Nephron progenitor cell (in vitro differentiated cells): ENCODE measurements at regions not wholly inside any gene's neighbourhood (a gene's known extent, or its start where the extent isn't known, plus 50 kb on each side); places are given as distances from the start of the nearest gene placed in this dataset.

Source experiments
- DNase-seq: peaks from one replicate; pipeline ENCODE4 v3.0.0; 2021
- H3K27ac Mint-ChIP-seq: 2 replicates; pipeline ENCODE4 v1.8.0; 2021; ENCODE audit warnings: mild to moderate bottlenecking, moderate library complexity, mixed read lengths
- H3K27me3 Mint-ChIP-seq: 2 replicates; pipeline ENCODE4 v1.8.0; 2021; ENCODE audit warnings: mild to moderate bottlenecking, low read depth, mixed read lengths; ENCODE audit not compliant: poor library complexity
- H3K36me3 Mint-ChIP-seq: 2 replicates; pipeline ENCODE4 v1.8.0; 2021; ENCODE audit warnings: low read depth, mixed read lengths
- H3K4me1 Mint-ChIP-seq: 2 replicates; pipeline ENCODE4 v1.8.0; 2021; ENCODE audit warnings: mixed read lengths
- H3K4me3 Mint-ChIP-seq: 2 replicates; pipeline ENCODE4 v1.8.0; 2021; ENCODE audit warnings: mild to moderate bottlenecking, moderate library complexity, mixed read lengths
- H3K9me3 Mint-ChIP-seq: 2 replicates; pipeline ENCODE4 v1.8.0; 2021; ENCODE audit warnings: mild to moderate bottlenecking, moderate library complexity, mixed read lengths
- CTCF ChIP-seq: fragments of 200-600 bp; sonication (generic); IDR thresholded peaks from 2 replicates; pipeline ENCODE4 v1.5.0; 2021; ENCODE audit warnings: antibody characterized with exemption

GRCh38 chr10:107880185-107880584 lies 715.7 kb upstream of the SORCS1 start:
- H3K27me3 Mint-ChIP-seq = no peaks in the 10 kb centered on the region
- TF ChIP-seq CTCF = no peak
- no peaks in the 10 kb centered on the region for H3K4me1 Mint-ChIP-seq
- DNase-seq = no peak
- H3K9me3 Mint-ChIP-seq = peaks cover 29% of the 10 kb centered on the region
- no peak overlapping the region for H3K27ac Mint-ChIP-seq
- H3K4me3 Mint-ChIP-seq = no peak overlapping the region
- H3K36me3 Mint-ChIP-seq = no peaks in the 10 kb centered on the region

GRCh38 chr10:107873007-107873406 lies 708.5 kb upstream of the SORCS1 start:
- no peak overlapping the region for H3K4me3 Mint-ChIP-seq

GRCh38 chr10:107865691-107866090 lies 701.2 kb upstream of the SORCS1 start:
- Mint-ChIP-seq H3K27me3 (peaks cover 8% of the 10 kb centered on the region), H3K4me3 (no peak overlapping the region), H3K9me3 (no peaks in the 10 kb centered on the region), H3K27ac (no peak overlapping the region), H3K4me1 (no peaks in the 10 kb centered on the region), H3K36me3 (no peaks in the 10 kb centered on the region)
- DNase-seq = no peak
- TF ChIP-seq CTCF = no peak

More at GRCh38 chr10:107873007-107873406, 708.5 kb upstream of the SORCS1 start:
- H3K27ac Mint-ChIP-seq = no peak overlapping the region
- peaks cover 11% of the 10 kb centered on the region for H3K9me3 Mint-ChIP-seq
- no peaks in the 10 kb centered on the region for H3K36me3 Mint-ChIP-seq
- DNase-seq = no peak
- peaks cover 3% of the 10 kb centered on the region for H3K27me3 Mint-ChIP-seq
- TF ChIP-seq CTCF = no peak
- no peaks in the 10 kb centered on the region for H3K4me1 Mint-ChIP-seq

GRCh38 chr10:107859065-107859464 lies 694.6 kb upstream of the SORCS1 start:
- Mint-ChIP-seq H3K36me3 (no peaks in the 10 kb centered on the region), H3K9me3 (no peaks in the 10 kb centered on the region), H3K4me3 (no peak overlapping the region), H3K4me1 (no peaks in the 10 kb centered on the region), H3K27ac (no peak overlapping the region), H3K27me3 (no peaks in the 10 kb centered on the region)
- no peak for TF ChIP-seq CTCF
- DNase-seq = no peak

- H3K9me3 Mint-ChIP-seq = peaks cover 10% of the 10 kb centered on the region
- no peaks in the 10 kb centered on the region for H3K4me1 Mint-ChIP-seq
- no peaks in the 10 kb centered on the region for H3K36me3 Mint-ChIP-seq
- TF ChIP-seq CTCF = no peak
- no peaks in the 10 kb centered on the region for H3K27me3 Mint-ChIP-seq
- DNase-seq = no peak
- no peak overlapping the region for H3K4me3 Mint-ChIP-seq
- H3K27ac Mint-ChIP-seq = no peak overlapping the region
Observed at GRCh38 chr10:107856047-107856315, 691.5 kb upstream of the SORCS1 start.

- H3K4me1 Mint-ChIP-seq = no peaks in the 10 kb centered on the region
- peaks cover 15% of the 10 kb centered on the region for H3K9me3 Mint-ChIP-seq
- no peaks in the 10 kb centered on the region for H3K36me3 Mint-ChIP-seq
- H3K4me3 Mint-ChIP-seq = no peak overlapping the region
- DNase-seq = no peak
- H3K27me3 Mint-ChIP-seq = no peaks in the 10 kb centered on the region
- H3K27ac Mint-ChIP-seq = no peak overlapping the region
- no peak for TF ChIP-seq CTCF
Observed at GRCh38 chr10:107855301-107856046, 691.0 kb upstream of the SORCS1 start.
